Prostate gland (tissue), 2 donors: ENCODE measurements at regions not wholly inside any gene's neighbourhood (a gene's known extent, or its start where the extent isn't known, plus 50 kb on each side); places are given as distances from the start of the nearest gene placed in this dataset.
"Not testable (repeated sequence)": the region's sequence is repeated elsewhere in the genome, so short reads cannot be mapped to it uniquely, and the experiment has no call there.

Experiments
- DNase-seq: peaks from one replicate; pipeline ENCODE4 v3.0.0-alpha.2; 2019; ENCODE audit warnings: low spot score
- H3K27ac ChIP-seq, 2 donors: fragments of 200-600 bp; sonication (generic); 2 replicates each; pipeline ENCODE4 v1.5.1; 2017 to 2019
- H3K27me3 ChIP-seq: fragments of 200-600 bp; sonication (generic); replicated peaks from 2 replicates; pipeline ENCODE4 v1.5.1; 2019; ENCODE audit not compliant: insufficient read depth
- H3K36me3 ChIP-seq, 2 donors: fragments of 200-600 bp; sonication (generic); 1 replicate in 1 of 2; 2 replicates in 1 of 2; pipeline versions ENCODE4 v1.5.1 to v1.8.1; 2017 to 2019
- H3K4me1 ChIP-seq: fragments of 200-600 bp; sonication (generic); replicated peaks from 2 replicates; pipeline ENCODE4 v1.5.1; 2019
- H3K4me3 ChIP-seq, 2 donors: fragments of 200-600 bp; sonication (generic); 2 replicates each; pipeline ENCODE4 v1.5.1; 2017 to 2019
- H3K9me3 ChIP-seq: fragments of 200-600 bp; sonication (generic); 2 replicates; pipeline ENCODE4 v1.5.1; 2017
- POLR2A ChIP-seq: fragments of 450-650 bp; IDR thresholded peaks from one replicate; pipeline ENCODE4 v1.6.1; 2016; ENCODE audit warnings: antibody characterized with exemption, mild to moderate bottlenecking
- POLR2AphosphoS5 ChIP-seq: sonication (generic); formaldehyde crosslinking; IDR thresholded peaks from one replicate; pipeline ENCODE4 v1.6.1; 2017; ENCODE audit warnings: antibody characterized with exemption
- WGBS: methylation state at CpG from one replicate; pipeline ENCODE4 v1.1.5; 2018; 5-methylcytosine and 5-hydroxymethylcytosine counted together
- intact Hi-C: fragments of 100-400 bp; cut with DNase I; formaldehyde crosslinking; loops from one replicate; pipeline ENCODE4 v1.14.2; 2022
- TF ChIP-seq, protein P1 (sequence below), 4 experiments: fragments of 200-600 bp in 2 of 4; fragments of 450-650 bp in 2 of 4; sonication (generic) in 2 of 4; IDR thresholded peaks; 1 replicate in 3 of 4; 2 replicates in 1 of 4; pipeline ENCODE4 v1.5.1; 2016 to 2019; ENCODE audit warnings: antibody characterized with exemption in 4 of 4, mild to moderate bottlenecking in 2 of 4, moderate library complexity in 2 of 4

GRCh38 chr6:26278536-26278935 is 86.5 kb upstream of the BTN3A2 start:
- Histone ChIP-seq H3K9me3 (no peaks in the 10 kb centered on the region), H3K27ac (no peak overlapping the region), H3K4me3 (no peak overlapping the region), H3K27me3 (no peaks in the 10 kb centered on the region), H3K36me3 (no peaks in the 10 kb centered on the region), H3K4me1 (no peaks in the 10 kb centered on the region)
- TF ChIP-seq POLR2A (no peak), POLR2AphosphoS5 (no peak)
- no peak for DNase-seq
- WGBS = 44% methylated on average over 1 of the region's 1 CpG
- intact Hi-C loops = no loop called here

DNA sequence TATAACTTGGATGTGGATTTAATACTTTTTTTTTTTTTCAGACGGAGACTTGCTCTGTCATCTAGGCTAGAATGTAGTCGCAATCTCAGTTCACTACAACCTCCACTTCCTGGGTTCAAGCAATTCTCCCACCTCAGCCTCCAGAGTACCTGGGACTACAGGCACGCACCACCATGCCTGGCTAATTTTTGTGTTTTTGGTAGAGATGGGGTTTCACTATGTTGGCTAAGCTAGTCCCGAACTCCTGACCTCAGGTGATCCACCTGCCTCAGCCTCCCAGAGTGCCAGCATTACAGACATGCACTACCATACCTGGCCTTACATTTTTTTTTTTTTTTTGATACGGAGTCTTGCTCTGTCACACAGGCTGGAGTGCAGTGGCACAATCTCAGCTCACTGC is 85.6 kb upstream of the BTN3A2 start:
- intact Hi-C loops, H3K9me3 ChIP-seq, H3K27me3 ChIP-seq, H3K27ac ChIP-seq, DNase-seq, H3K4me1 ChIP-seq, H3K4me3 ChIP-seq, H3K36me3 ChIP-seq: not testable (repeated sequence)
- WGBS = 97% methylated on average over 5 of the region's 5 CpGs

DNA sequence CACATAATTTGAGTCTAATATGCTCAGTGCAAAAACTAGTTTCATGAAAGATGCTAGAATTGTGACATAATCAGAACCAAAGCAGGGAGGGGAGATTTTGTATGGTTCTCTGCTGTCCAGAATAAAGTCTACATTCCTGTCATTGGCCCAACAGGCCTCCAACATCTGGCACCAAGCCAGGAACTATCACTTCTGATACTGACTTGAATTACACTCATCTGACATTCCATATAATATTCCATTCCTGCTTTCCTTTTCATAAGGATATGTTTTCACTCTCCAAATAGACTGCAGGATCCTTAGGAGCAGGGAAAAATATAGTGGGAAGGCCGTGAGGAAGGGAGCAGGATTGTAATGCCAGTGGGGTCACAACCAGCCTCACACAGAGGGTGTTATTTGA is 84.6 kb upstream of the BTN3A2 start:
- H3K9me3 ChIP-seq = no peaks in the 10 kb centered on the region
- H3K27me3 ChIP-seq = no peaks in the 10 kb centered on the region
- H3K4me3 ChIP-seq = no peak overlapping the region
- intact Hi-C loops = loop anchor here (10.0 kb wide), 2 partner anchors 226 to 854 kb away; a partner anchor contains a TSS
- 92% methylated on average over 1 of the region's 1 CpG for WGBS
- H3K4me1 ChIP-seq = no peaks in the 10 kb centered on the region
- TF ChIP-seq, protein P1, sequence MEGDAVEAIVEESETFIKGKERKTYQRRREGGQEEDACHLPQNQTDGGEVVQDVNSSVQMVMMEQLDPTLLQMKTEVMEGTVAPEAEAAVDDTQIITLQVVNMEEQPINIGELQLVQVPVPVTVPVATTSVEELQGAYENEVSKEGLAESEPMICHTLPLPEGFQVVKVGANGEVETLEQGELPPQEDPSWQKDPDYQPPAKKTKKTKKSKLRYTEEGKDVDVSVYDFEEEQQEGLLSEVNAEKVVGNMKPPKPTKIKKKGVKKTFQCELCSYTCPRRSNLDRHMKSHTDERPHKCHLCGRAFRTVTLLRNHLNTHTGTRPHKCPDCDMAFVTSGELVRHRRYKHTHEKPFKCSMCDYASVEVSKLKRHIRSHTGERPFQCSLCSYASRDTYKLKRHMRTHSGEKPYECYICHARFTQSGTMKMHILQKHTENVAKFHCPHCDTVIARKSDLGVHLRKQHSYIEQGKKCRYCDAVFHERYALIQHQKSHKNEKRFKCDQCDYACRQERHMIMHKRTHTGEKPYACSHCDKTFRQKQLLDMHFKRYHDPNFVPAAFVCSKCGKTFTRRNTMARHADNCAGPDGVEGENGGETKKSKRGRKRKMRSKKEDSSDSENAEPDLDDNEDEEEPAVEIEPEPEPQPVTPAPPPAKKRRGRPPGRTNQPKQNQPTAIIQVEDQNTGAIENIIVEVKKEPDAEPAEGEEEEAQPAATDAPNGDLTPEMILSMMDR (IDR thresholded peaks at IDR 0.05) = no peak
- TF ChIP-seq POLR2A (no peak), POLR2AphosphoS5 (no peak)
- no peak overlapping the region for H3K27ac ChIP-seq
- DNase-seq = no peak
- no peaks in the 10 kb centered on the region for H3K36me3 ChIP-seq

- intact Hi-C loops = loop anchor here (2.0 to 10.0 kb wide), 4 partner anchors 68 to 850 kb away; a partner anchor contains a TSS
- H3K4me1 ChIP-seq = no peaks in the 10 kb centered on the region
- peak; percentile 58 for DNase-seq
- TF ChIP-seq, protein P1 (IDR thresholded peaks at IDR 0.05) = no peak
- TF ChIP-seq POLR2AphosphoS5 = peak; percentile 35
- TF ChIP-seq POLR2A = no peak
- no peaks in the 10 kb centered on the region for H3K36me3 ChIP-seq
- H3K27ac ChIP-seq = peak overlapping the region; percentile 80 to 90
- peak overlapping the region; percentile 43 to 62 for H3K4me3 ChIP-seq
- H3K9me3 ChIP-seq = no peaks in the 10 kb centered on the region
- WGBS = 0% methylated on average over 23 of the region's 23 CpGs
- H3K27me3 ChIP-seq = no peaks in the 10 kb centered on the region
Measured at GRCh38 chr6:26284537-26285142, 80.4 kb upstream of the BTN3A2 start.

GRCh38 chr6:26285143-26286134 is 79.6 kb upstream of the BTN3A2 start:
- intact Hi-C loops = loop anchor here (2.0 to 10.0 kb wide), 4 partner anchors 69 to 849 kb away; a partner anchor contains a TSS
- Histone ChIP-seq H3K27me3 (no peaks in the 10 kb centered on the region), H3K27ac (peak overlapping the region; percentile 80 to 90), H3K4me1 (no peaks in the 10 kb centered on the region), H3K9me3 (no peaks in the 10 kb centered on the region), H3K36me3 (no peaks in the 10 kb centered on the region), H3K4me3 (peak overlapping the region; percentile 43 to 62)
- under 1% methylated on average over 53 of the region's 53 CpGs for WGBS
- DNase-seq = peak; percentile 99
- TF ChIP-seq POLR2A (peak; percentile 81), POLR2AphosphoS5 (peak; percentile 100)
- TF ChIP-seq, protein P1 (IDR thresholded peaks at IDR 0.05) = no peak
